HepG2 (cell line): ENCODE measurements at regions not wholly inside any gene's neighbourhood (a gene's known extent, or its start where the extent isn't known, plus 50 kb on each side); places are given as distances from the start of the nearest gene placed in this dataset.

Experiments
- ATAC-seq: fragments of 200-7000 bp; cut with Tn5 transposase; 3 replicates; pipeline ENCODE4 v1.9.1; 2020; ENCODE audit warnings: mild to moderate bottlenecking, moderate library complexity
- BruUV-seq: library from RNA; stranded (reverse); fragments of 400-500 nt; replicated peaks from 2 replicates; lab custom pipeline; 2021; lab: Mats Ljungman, UMichigan
- CTCF ChIA-PET: fragments of 300-600 bp; formaldehyde crosslinking; extraction: SDS; loops from one replicate; lab custom pipeline; 2021; ENCODE audit warnings: low total read pairs, inconsistent platforms, low intra/inter-chr PET ratio; lab: Yijun Ruan, JAX
- POLR2A ChIA-PET: fragments of 350-600 bp; sonication (Branson Sonifier 250); formaldehyde crosslinking; loops from one replicate; lab custom pipeline; 2020; ENCODE audit warnings: antibody characterized with exemption, inconsistent platforms; lab: Yijun Ruan, JAX
- DNase-seq: peaks from one replicate; pipeline ENCODE4 v3.0.0-alpha.2; 2015; ENCODE audit warnings: low spot score
- FAIRE-seq: peaks from 3 replicates; lab custom pipeline; 2011; peaks lifted over from hg19 to GRCh38; lab: Jason Lieb, UNC
- H2AFZ ChIP-seq: one replicate; pipeline ENCODE4 v1.6.1; 2011; ENCODE audit warnings: low read length, inconsistent platforms
- H3K27ac ChIP-seq: fragments of 300-600 bp; 3 replicates; pipeline ENCODE4 v1.8.0; 2011; ENCODE audit warnings: mixed run types, mild to moderate bottlenecking, mixed read lengths, low read length, inconsistent platforms; ENCODE audit not compliant: insufficient read depth; ENCODE audit errors: extremely low read length
- H3K27me3 ChIP-seq, 2 experiments: fragments of 200-600 bp in 1 of 2; 2 replicates in 1 of 2; 3 replicates in 1 of 2; pipeline versions ENCODE4 v1.6.0 to v1.8.0; 2011; ENCODE audit warnings: low read length in 2 of 2, mild to moderate bottlenecking in 2 of 2, moderate library complexity in 2 of 2, inconsistent platforms in 1 of 2; ENCODE audit not compliant: insufficient read depth in 2 of 2, control insufficient read depth in 1 of 2
- H3K36me3 ChIP-seq, 2 experiments: fragments of 200-600 bp in 1 of 2; replicated peaks in 1 of 2; 2 replicates in 1 of 2; 3 replicates in 1 of 2; pipeline versions ENCODE4 v1.5.1 to v1.8.0; 2011; ENCODE audit warnings: low read length in 2 of 2, inconsistent platforms in 1 of 2; ENCODE audit not compliant: insufficient read depth in 2 of 2, control insufficient read depth in 1 of 2
- H3K4me1 ChIP-seq: 2 replicates; pipeline ENCODE4 v1.5.1; 2012; ENCODE audit warnings: low read length, inconsistent platforms; ENCODE audit not compliant: insufficient read depth
- H3K4me2 ChIP-seq: 2 replicates; pipeline ENCODE4 v1.6.0; 2011; ENCODE audit warnings: low read depth, low read length, inconsistent platforms
- H3K4me3 ChIP-seq, 3 experiments: fragments of 200-600 bp in 1 of 3; sonication (generic), shearing (Covaris generic) in 1 of 3; replicated peaks in 1 of 3; 2 replicates each; pipeline ENCODE4 v1.5.1; 2011 to 2016; ENCODE audit warnings: low read length in 3 of 3, inconsistent platforms in 2 of 3, low read depth in 2 of 3, mild to moderate bottlenecking in 2 of 3, control low read depth in 1 of 3, mixed read lengths in 1 of 3; ENCODE audit not compliant: insufficient read depth in 1 of 3
- H3K79me2 ChIP-seq: one replicate; pipeline ENCODE4 v1.6.1; 2011; ENCODE audit warnings: low read length, inconsistent platforms; ENCODE audit not compliant: insufficient read depth
- H3K9ac ChIP-seq: 2 replicates; pipeline ENCODE4 v1.6.0; 2011; ENCODE audit warnings: mild to moderate bottlenecking, low read depth, low read length, inconsistent platforms; ENCODE audit not compliant: insufficient read depth
- H3K9me3 ChIP-seq: 2 replicates; pipeline ENCODE4 v1.5.1; 2012; ENCODE audit warnings: mild to moderate bottlenecking, low read length
- H4K20me1 ChIP-seq: 2 replicates; pipeline ENCODE4 v1.6.0; 2011; ENCODE audit warnings: inconsistent platforms, mild to moderate bottlenecking, low read length, moderate library complexity; ENCODE audit not compliant: insufficient read depth
- CTCF ChIP-seq: sonication (generic); formaldehyde crosslinking; IDR thresholded peaks from 2 replicates; pipeline ENCODE4 v1.5.0; 2020; ENCODE audit warnings: mild to moderate bottlenecking, missing genetic modification reagents, moderate library complexity
- MIXL1 ChIP-seq: IDR thresholded peaks from 2 replicates; pipeline ENCODE4 v1.6.1; 2016
- NONO ChIP-seq, 2 experiments: fragments of 450-650 bp in 1 of 2; sonication (generic) in 1 of 2; formaldehyde crosslinking in 1 of 2; IDR thresholded peaks in 1 of 2; conservative IDR thresholded peaks in 1 of 2; 2 replicates each; pipeline versions ENCODE4 v1.6.1 to v1.8.0; 2017 to 2022; ENCODE audit warnings: mild to moderate bottlenecking in 1 of 2, missing genetic modification reagents in 1 of 2, moderate library complexity in 1 of 2
- SAFB2 ChIP-seq: sonication (generic); formaldehyde crosslinking; IDR thresholded peaks from 2 replicates; pipeline ENCODE4 v1.5.1; 2020; ENCODE audit warnings: missing genetic modification reagents, low read depth, mild to moderate bottlenecking, borderline replicate concordance
- SMC3 ChIP-seq: IDR thresholded peaks from 2 replicates; pipeline ENCODE4 v1.6.1; 2011; ENCODE audit warnings: low read length, improper control_type of control experiment
- STAG1 ChIP-seq: sonication (generic); formaldehyde crosslinking; IDR thresholded peaks from 2 replicates; pipeline ENCODE4 v1.4.0; 2020; ENCODE audit warnings: missing genetic modification reagents
- TEAD2 ChIP-seq: sonication (generic); formaldehyde crosslinking; IDR thresholded peaks from 2 replicates; pipeline ENCODE4 v1.9.0; 2021; ENCODE audit warnings: missing genetic modification reagents
- ZNF776 ChIP-seq: sonication (generic); formaldehyde crosslinking; IDR thresholded peaks from 2 replicates; pipeline ENCODE4 v1.4.0; 2020; ENCODE audit warnings: mild to moderate bottlenecking, missing genetic modification reagents
- WGBS: methylation state at CpG from one replicate; pipeline ENCODE4 v1.1.6; 2017; ENCODE audit warnings: low lambda C conversion rate; 5-methylcytosine and 5-hydroxymethylcytosine counted together
- in situ Hi-C: cut with HindIII; loops from 2 replicates; pipeline ENCODE4 v1.10.0; 2017; ENCODE audit warnings: low pct_unique_long_range_greater_than_20kb; ENCODE audit not compliant: extremely low pct_ligation_motif_present
- intact Hi-C: fragments of 100-400 bp; cut with micrococcal nuclease; formaldehyde crosslinking; loops from one replicate; pipeline ENCODE4 v1.10.0; 2022; ENCODE audit not compliant: unreplicated experiment

GRCh38 chr12:12017798-12018197 is 52.9 kb upstream of the BCL2L14 start:
- in situ Hi-C loops, result no loop called here
- Histone ChIP-seq H2AFZ (no peak overlapping the region), H3K79me2 (no peaks in the 10 kb centered on the region), H3K4me3 (no peak overlapping the region), H4K20me1 (no peaks in the 10 kb centered on the region)
- CTCF ChIA-PET, result no interaction called here
- ATAC-seq, result no peak
- WGBS, result 20% methylated on average over 4 of the region's 4 CpGs
- BruUV-seq, result no TSS peak
- TF ChIP-seq TEAD2 (CRISPR knock-in tag) (no peak), NONO (IDR thresholded peaks at IDR 0.05) (no peak), NONO (CRISPR knock-in tag; conservative IDR thresholded peaks at IDR 0.05) (no peak), STAG1 (CRISPR knock-in tag) (peak; percentile 60), ZNF776 (CRISPR knock-in tag) (no peak), MIXL1 (CRISPR knock-in tag) (no peak), CTCF (CRISPR knock-in tag) (peak; percentile 57), SAFB2 (CRISPR knock-in tag) (no peak), SMC3 (peak; percentile 51; the same call in 1 of the 2 replicates)
- TF ChIP-seq, all 625 proteins: peak for 3
- FAIRE-seq (no peak), DNase-seq (no peak)
- Histone ChIP-seq H3K4me1 (no peaks in the 10 kb centered on the region), H3K4me2 (no peak overlapping the region), H3K27me3 (peaks cover 4 to 43% of the 10 kb centered on the region in 2 experiments; a peak in 4 of 5 replicates), H3K9me3 (no peaks in the 10 kb centered on the region), H3K9ac (no peak overlapping the region), H3K27ac (no peak overlapping the region), H3K36me3 (no peaks in the 10 kb centered on the region)
- intact Hi-C loops, result loop anchor here (5.0 kb wide), 1 partner anchor 435 kb away; no protein-coding TSS in a partner anchor
- POLR2A ChIA-PET, result no interaction called here
